Esophagus muscularis mucosa (tissue), 3 donors: ENCODE measurements at regions not wholly inside any gene's neighbourhood (a gene's known extent, or its start where the extent isn't known, plus 50 kb on each side); places are given as distances from the start of the nearest gene placed in this dataset.

Experiments
- CTCF ChIP-seq, 3 experiments: fragments of 200-600 bp in 2 of 3; fragments of 450-650 bp in 1 of 3; sonication (generic) in 2 of 3; IDR thresholded peaks; one replicate each; pipeline ENCODE4 v1.5.1; 2017 to 2019; ENCODE audit warnings: antibody characterized with exemption in 3 of 3, mild to moderate bottlenecking in 2 of 3, moderate library complexity in 1 of 3
- POLR2A ChIP-seq: fragments of 450-650 bp; IDR thresholded peaks from one replicate; pipeline ENCODE4 v1.6.1; 2017; ENCODE audit warnings: antibody characterized with exemption, moderate library complexity, mild to moderate bottlenecking, low read depth
- POLR2AphosphoS5 ChIP-seq, 2 donors: sonication (generic); formaldehyde crosslinking; IDR thresholded peaks; one replicate each; pipeline ENCODE4 v1.6.1; 2017; ENCODE audit warnings: antibody characterized with exemption in 2 of 2

GRCh38 chr1:78231894-78232293 lies 186.1 kb downstream of the GIPC2 start:
- TF ChIP-seq CTCF (IDR thresholded peaks at IDR 0.05) (no peak), POLR2AphosphoS5 (IDR thresholded peaks at IDR 0.05) (no peak), POLR2A (no peak)
